Ishikawa (cell line): ENCODE measurements at regions not wholly inside any gene's neighbourhood (a gene's known extent, or its start where the extent isn't known, plus 50 kb on each side); places are given as distances from the start of the nearest gene placed in this dataset.

Experiments used
- CEBPB ChIP-seq: IDR thresholded peaks from 2 replicates; pipeline ENCODE4 v1.6.1; 2012
- EGR1 ChIP-seq: IDR thresholded peaks from 2 replicates; pipeline ENCODE4 v1.6.1; 2012
- EP300 ChIP-seq: IDR thresholded peaks from 2 replicates; pipeline ENCODE4 v1.6.1; 2012; ENCODE audit warnings: borderline replicate concordance
- FOXM1 ChIP-seq: IDR thresholded peaks from 2 replicates; pipeline ENCODE4 v1.6.1; 2012; ENCODE audit warnings: low read depth, borderline replicate concordance
- MAX ChIP-seq: IDR thresholded peaks from 2 replicates; pipeline ENCODE4 v1.6.1; 2012
- NFIC ChIP-seq: IDR thresholded peaks from 2 replicates; pipeline ENCODE4 v1.6.1; 2012
- RAD21 ChIP-seq: IDR thresholded peaks from 2 replicates; pipeline ENCODE4 v1.6.1; 2012; ENCODE audit warnings: low read depth
- REST ChIP-seq: IDR thresholded peaks from 2 replicates; pipeline ENCODE4 v1.6.1; 2012; ENCODE audit warnings: low read depth, mild to moderate bottlenecking
- TAF1 ChIP-seq: IDR thresholded peaks from 2 replicates; pipeline ENCODE4 v1.6.1; 2012; ENCODE audit warnings: low read depth, mild to moderate bottlenecking
- TEAD4 ChIP-seq: IDR thresholded peaks from 2 replicates; pipeline ENCODE4 v1.6.1; 2012
- USF1 ChIP-seq: IDR thresholded peaks from 2 replicates; pipeline ENCODE4 v1.6.1; 2012
- ZBTB7A ChIP-seq: IDR thresholded peaks from 2 replicates; pipeline ENCODE4 v1.6.1; 2012; ENCODE audit warnings: low read depth

GRCh38 chr2:2875831-2876230 lies 501.8 kb downstream of the EIPR1 start:
- TF ChIP-seq REST (no peak), MAX (no peak), TEAD4 (no peak), EP300 (no peak), ZBTB7A (no peak), CEBPB (no peak), NFIC (no peak), FOXM1 (no peak), RAD21 (no peak), EGR1 (no peak), TAF1 (no peak), USF1 (no peak)
